ENCODE measurements at regions not wholly inside any gene's neighbourhood (a gene's known extent, or its start where the extent isn't known, plus 50 kb on each side); places are given as distances from the start of the nearest gene placed in this dataset.

GRCh38 chr2:122395687-122396086 is 640.2 kb downstream of the TSN start:
- CTCF ChIA-PET: no interaction called here
- H3K9me3 ChIP-seq (ENCODE audit: insufficient read depth, low read depth): no peaks in the 10 kb centered on the region

GRCh38 chr2:122411231-122411630 is 655.8 kb downstream of the TSN start:
- Histone ChIP-seq H2AFZ (no peak overlapping the region), H3K4me2 (no peak overlapping the region), H3F3A (ENCODE audit: insufficient read depth, low read depth) (no peaks in the 10 kb centered on the region), H3K9me3 (ENCODE audit: insufficient read depth, low read depth) (no peaks in the 10 kb centered on the region), H3K36me3 (ENCODE audit: low read depth) (no peaks in the 10 kb centered on the region), H4K20me1 (ENCODE audit: insufficient read depth) (no peaks in the 10 kb centered on the region), H3K9me2 (ENCODE audit: insufficient read depth) (no peaks in the 10 kb centered on the region), H3K27me3 (ENCODE audit: insufficient read depth, low read depth) (peaks cover 22% of the 10 kb centered on the region), H3K4me3 (no peak overlapping the region), H3K4me1 (replicated peaks; ENCODE audit: insufficient read depth) (no peaks in the 10 kb centered on the region), H3K79me2 (ENCODE audit: low read depth) (no peaks in the 10 kb centered on the region), H3K27ac (no peak overlapping the region)
- BruUV-seq (replicated peaks): no TSS peak
- intact Hi-C loops (cut with micrococcal nuclease; ENCODE audit: unreplicated experiment): no loop called here
- no peak for TF ChIP-seq EZH2 (IDR thresholded peaks at IDR 0.05; ENCODE audit: low read depth)
- TF ChIP-seq CTCF (conservative IDR thresholded peaks at IDR 0.05): no peak
- POLR2A ChIA-PET (ENCODE audit: unreplicated experiment): no interaction called here
- no peak for DNase-seq
- CTCF ChIA-PET: no interaction called here

More at GRCh38 chr2:122395687-122396086, 640.2 kb downstream of the TSN start:
- H3K9me2 ChIP-seq (ENCODE audit: insufficient read depth): no peaks in the 10 kb centered on the region; the same call in 1 of the 2 replicates
- H3K79me2 ChIP-seq (ENCODE audit: low read depth): no peaks in the 10 kb centered on the region
- H2AFZ ChIP-seq: no peak overlapping the region
- H3K27ac ChIP-seq: no peak overlapping the region
- peaks cover 28% of the 10 kb centered on the region for H3K27me3 ChIP-seq (ENCODE audit: insufficient read depth, low read depth)
- H3K4me2 ChIP-seq: no peak overlapping the region
- peaks cover 3% of the 10 kb centered on the region; the same call in 1 of the 2 replicates for H4K20me1 ChIP-seq (ENCODE audit: insufficient read depth)
- no peaks in the 10 kb centered on the region for H3F3A ChIP-seq (ENCODE audit: insufficient read depth, low read depth)
- H3K36me3 ChIP-seq (ENCODE audit: low read depth): no peaks in the 10 kb centered on the region
- intact Hi-C loops (cut with micrococcal nuclease; ENCODE audit: unreplicated experiment): no loop called here
- no TSS peak for BruUV-seq (replicated peaks)
- DNase-seq: no peak
- TF ChIP-seq CTCF (conservative IDR thresholded peaks at IDR 0.05) (no peak), EZH2 (IDR thresholded peaks at IDR 0.05; ENCODE audit: low read depth) (no peak)
- POLR2A ChIA-PET (ENCODE audit: unreplicated experiment): no interaction called here
- no peaks in the 10 kb centered on the region for H3K4me1 ChIP-seq (replicated peaks; ENCODE audit: insufficient read depth)
- no peak overlapping the region for H3K4me3 ChIP-seq

GRCh38 chr2:122412360-122412759 is 656.9 kb downstream of the TSN start:
- Histone ChIP-seq H3K9me2 (ENCODE audit: insufficient read depth) (no peaks in the 10 kb centered on the region), H3K36me3 (ENCODE audit: low read depth) (no peaks in the 10 kb centered on the region), H3F3A (ENCODE audit: insufficient read depth, low read depth) (no peaks in the 10 kb centered on the region), H3K27ac (no peak overlapping the region), H3K9me3 (ENCODE audit: insufficient read depth, low read depth) (no peaks in the 10 kb centered on the region), H2AFZ (no peak overlapping the region), H3K79me2 (ENCODE audit: low read depth) (no peaks in the 10 kb centered on the region), H4K20me1 (ENCODE audit: insufficient read depth) (no peaks in the 10 kb centered on the region), H3K4me1 (replicated peaks; ENCODE audit: insufficient read depth) (no peaks in the 10 kb centered on the region), H3K27me3 (ENCODE audit: insufficient read depth, low read depth) (peaks cover 22% of the 10 kb centered on the region), H3K4me3 (no peak overlapping the region), H3K4me2 (no peak overlapping the region)
- no TSS peak for BruUV-seq (replicated peaks)
- no peak for DNase-seq
- TF ChIP-seq CTCF (conservative IDR thresholded peaks at IDR 0.05) (no peak), EZH2 (IDR thresholded peaks at IDR 0.05; ENCODE audit: low read depth) (no peak)
- ChIA-PET CTCF (no interaction called here), POLR2A (ENCODE audit: unreplicated experiment) (no interaction called here)
- intact Hi-C loops (cut with micrococcal nuclease; ENCODE audit: unreplicated experiment): no loop called here

Data from PC-9 (cell line).